ENCODE measurements at regions not wholly inside any gene's neighbourhood (a gene's known extent, or its start where the extent isn't known, plus 50 kb on each side); places are given as distances from the start of the nearest gene placed in this dataset.
A peak's percentile ranks its signal among the peaks of the same experiment; 100 is the strongest.
"Not testable (repeated sequence)": the region's sequence is repeated elsewhere in the genome, so short reads cannot be mapped to it uniquely, and the experiment has no call there.

DNA sequence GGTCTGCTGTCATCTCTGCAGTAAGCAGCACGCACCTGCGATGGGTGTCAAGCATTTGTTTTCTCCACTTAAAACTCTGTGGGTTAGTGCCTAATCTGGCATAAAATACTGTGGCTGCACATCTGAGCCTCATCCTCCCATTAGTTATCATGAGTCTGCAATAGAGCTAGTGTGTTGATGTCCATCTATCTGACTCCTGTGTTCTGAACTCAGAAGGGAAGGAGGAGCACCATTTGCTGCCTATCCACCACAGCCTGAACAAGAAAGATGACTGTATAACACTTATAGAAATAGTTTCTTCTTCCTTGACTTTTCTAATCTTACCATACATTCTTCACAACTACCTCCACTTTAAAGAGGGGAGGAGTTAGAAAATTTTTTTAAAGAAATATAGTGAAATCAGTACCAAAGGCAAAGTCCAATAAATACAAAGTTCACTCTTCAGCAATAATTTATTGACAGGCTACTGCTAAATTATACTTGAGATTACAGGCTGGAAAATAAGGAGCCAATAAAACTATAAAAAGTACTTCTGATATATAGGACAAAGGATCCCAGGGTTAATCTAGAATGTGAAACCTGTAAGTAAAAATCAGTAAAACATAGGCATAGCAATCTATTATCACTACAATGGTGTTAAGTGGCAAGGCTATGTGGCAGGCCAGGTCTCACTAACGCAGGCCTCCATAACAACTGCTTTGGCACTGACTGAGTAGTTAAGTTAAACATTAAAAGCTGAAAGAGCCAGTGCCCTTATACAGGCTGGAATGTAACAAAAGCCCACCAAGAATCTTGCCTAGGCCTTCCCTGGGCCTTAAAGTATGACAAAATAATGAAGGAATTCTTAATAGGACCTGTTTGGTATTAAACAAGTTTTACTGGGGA lies 70.2 kb downstream of the LGALS9C start:
- POLR2A ChIA-PET; H3K4me1 Mint-ChIP-seq; H3K36me3 Mint-ChIP-seq; ATAC-seq (ENCODE audit: low read depth); H3K4me3 Mint-ChIP-seq; H3K9me3 Mint-ChIP-seq; H3K27me3 Mint-ChIP-seq; H3K27ac Mint-ChIP-seq; DNase-seq: not testable (repeated sequence)

DNA sequence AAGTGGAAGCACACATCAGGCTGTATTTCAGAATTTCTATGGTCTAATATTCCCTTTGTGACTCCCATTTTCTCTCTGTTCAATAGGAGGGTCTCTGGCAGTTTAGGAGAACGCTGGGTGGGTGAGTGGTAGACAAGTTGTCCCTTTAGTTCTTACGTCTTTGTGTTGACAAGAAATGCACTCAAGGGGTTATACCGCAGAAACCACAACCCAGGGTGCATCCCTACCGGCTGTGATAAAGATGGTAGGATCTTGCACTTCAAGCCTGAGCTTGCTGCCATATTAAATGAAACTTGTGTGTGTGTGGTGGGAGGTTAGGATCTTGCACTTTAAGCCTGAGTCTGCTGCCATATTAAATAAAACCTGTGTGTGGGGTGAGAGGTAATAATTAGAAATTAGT lies 80.5 kb downstream of the LGALS9C start:
- H3K9me3 Mint-ChIP-seq; POLR2A ChIA-PET; H3K27ac Mint-ChIP-seq; H3K36me3 Mint-ChIP-seq; ATAC-seq (ENCODE audit: low read depth); H3K4me3 Mint-ChIP-seq; H3K27me3 Mint-ChIP-seq; H3K4me1 Mint-ChIP-seq; DNase-seq: not testable (repeated sequence)

DNA sequence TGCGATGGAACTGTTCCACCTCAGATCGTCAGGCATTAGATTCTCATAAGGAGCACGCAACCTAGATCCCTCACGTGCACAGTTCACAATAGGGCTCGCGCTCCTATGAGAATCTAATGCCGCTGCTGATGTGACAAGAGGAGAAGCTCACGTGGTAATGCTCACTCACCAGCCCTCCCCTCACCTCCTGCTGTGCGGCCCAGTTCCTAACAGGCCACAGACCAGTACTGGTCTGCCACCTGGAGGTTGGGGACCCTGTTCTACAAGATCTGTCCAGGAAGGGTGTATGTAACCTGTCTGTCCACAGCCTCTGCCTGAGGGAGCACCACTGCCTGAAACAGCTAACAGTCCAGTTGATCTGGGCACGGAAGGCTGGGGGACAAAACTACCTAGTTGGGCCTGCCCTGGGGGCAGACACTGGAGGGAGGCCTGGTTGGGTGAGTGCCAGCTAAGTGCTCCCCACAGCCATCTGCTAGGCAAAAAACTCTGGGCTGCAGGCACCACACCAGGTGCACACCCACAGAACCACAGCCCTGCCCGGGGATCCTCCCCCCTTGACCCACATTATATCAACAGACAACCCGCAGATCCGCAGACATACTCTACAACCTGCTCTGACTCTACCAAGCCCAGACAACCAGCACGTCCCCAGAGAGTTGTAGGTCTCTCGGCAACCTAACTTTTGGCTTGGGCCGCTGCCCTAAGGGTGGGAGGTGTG lies 80.7 kb downstream of the TBC1D28 start:
- POLR2A ChIA-PET, result not testable (repeated sequence)

DNA sequence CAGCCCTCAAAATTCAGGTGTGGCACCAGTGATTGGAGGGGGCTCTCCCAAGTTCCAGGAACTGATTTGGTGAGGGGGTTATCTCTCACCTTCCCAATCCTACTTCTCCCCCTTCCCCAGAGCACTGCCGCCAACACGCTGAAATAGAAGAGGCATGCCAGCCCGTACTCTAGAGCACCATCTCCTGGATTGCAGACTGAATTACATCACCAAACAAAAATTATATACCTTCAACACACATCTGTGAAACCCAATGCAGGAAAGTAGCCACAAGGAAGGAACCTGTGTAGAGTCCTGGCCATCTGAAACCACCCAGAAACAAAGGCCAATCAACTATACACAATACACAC lies 80.1 kb downstream of the TBC1D28 start:
- POLR2A ChIA-PET, H3K9me3 Mint-ChIP-seq, H3K36me3 Mint-ChIP-seq, H3K27me3 Mint-ChIP-seq, H3K4me1 Mint-ChIP-seq: not testable (repeated sequence)
- DNase-seq (peak; percentile 39), ATAC-seq (ENCODE audit: low read depth) (peak; percentile 77)
- H3K27ac Mint-ChIP-seq, result peak overlapping the region; percentile 13
- H3K4me3 Mint-ChIP-seq, result peak overlapping the region; percentile 52

More for the DNA sequence above, 80.7 kb downstream of the TBC1D28 start:
- peak; percentile 37 for DNase-seq
- H3K4me3 Mint-ChIP-seq, result peak overlapping the region; percentile 52
- not testable (repeated sequence) for H3K27me3 Mint-ChIP-seq, H3K36me3 Mint-ChIP-seq, H3K9me3 Mint-ChIP-seq, H3K4me1 Mint-ChIP-seq, H3K27ac Mint-ChIP-seq
- ATAC-seq (ENCODE audit: low read depth), result peak; percentile 65

DNA sequence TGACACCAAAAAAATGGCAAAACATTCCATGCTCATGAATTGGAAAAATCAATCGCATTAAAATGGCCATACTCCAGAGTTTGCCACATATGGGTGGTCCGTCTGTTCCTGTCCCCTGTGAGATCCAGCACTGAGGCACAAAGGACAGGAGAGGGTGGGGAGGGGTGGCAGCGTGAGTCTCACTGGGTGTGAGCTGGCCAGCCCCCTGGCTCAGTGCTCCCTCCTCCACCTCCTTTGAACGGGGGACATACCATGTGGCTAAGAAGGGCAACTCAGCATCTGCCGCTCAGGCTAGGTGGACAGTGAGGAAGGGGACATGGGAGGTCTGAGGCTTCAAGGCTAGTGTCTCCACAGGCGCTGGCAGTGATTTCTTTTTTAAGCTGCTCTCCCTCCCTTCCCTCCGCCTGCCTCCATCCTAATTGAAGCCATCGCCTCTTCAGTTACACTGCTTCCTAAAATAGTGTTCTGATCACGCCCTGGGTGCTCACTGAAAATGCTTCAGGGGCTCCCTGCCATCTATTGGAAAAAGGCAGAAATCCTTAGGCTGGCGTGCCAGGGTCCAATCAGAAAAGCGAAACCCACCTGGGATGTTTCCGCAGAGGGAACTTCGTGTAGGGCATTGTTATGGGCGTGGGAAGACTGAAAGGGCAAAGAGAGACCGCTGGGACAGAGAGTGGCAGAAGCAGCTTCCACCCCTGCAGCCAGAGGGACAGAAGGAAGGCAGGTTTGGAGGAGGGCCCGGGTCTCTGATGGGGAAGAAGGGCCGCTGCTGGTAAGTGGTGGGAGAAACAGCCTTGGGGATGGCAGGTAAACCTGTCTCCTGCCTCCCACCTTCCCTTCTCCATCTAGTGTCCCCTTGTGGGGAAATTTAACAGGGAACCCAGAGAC lies 75.8 kb downstream of the TBC1D28 start:
- H3K4me1 Mint-ChIP-seq; POLR2A ChIA-PET; H3K27ac Mint-ChIP-seq; ATAC-seq (ENCODE audit: low read depth); H3K4me3 Mint-ChIP-seq; DNase-seq; H3K9me3 Mint-ChIP-seq; H3K36me3 Mint-ChIP-seq; H3K27me3 Mint-ChIP-seq: not testable (repeated sequence)

DNA sequence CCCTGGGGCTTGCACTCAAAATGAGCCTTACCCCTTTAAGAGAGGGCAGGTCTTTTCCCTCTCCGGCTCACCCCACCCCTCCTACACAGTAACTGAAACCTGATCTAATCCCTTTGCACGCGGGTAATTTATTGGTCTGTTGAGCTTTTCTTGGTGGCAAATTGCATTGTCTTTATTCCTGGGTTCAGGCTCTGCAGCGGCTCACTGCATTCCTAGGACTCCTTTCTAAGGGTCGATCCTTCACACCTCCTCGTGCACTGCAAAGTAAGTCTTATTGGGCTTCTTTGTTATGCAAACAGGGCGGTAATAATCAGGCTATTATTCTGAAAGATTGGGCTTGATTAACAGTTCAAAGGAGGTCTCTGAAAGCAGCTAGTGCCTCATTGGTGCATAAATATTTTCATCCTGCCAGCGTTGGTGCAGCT lies 74.7 kb downstream of the TBC1D28 start:
- H3K27ac Mint-ChIP-seq; H3K9me3 Mint-ChIP-seq; H3K36me3 Mint-ChIP-seq; H3K4me3 Mint-ChIP-seq; H3K4me1 Mint-ChIP-seq; POLR2A ChIA-PET; DNase-seq; ATAC-seq (ENCODE audit: low read depth); H3K27me3 Mint-ChIP-seq: not testable (repeated sequence)

DNA sequence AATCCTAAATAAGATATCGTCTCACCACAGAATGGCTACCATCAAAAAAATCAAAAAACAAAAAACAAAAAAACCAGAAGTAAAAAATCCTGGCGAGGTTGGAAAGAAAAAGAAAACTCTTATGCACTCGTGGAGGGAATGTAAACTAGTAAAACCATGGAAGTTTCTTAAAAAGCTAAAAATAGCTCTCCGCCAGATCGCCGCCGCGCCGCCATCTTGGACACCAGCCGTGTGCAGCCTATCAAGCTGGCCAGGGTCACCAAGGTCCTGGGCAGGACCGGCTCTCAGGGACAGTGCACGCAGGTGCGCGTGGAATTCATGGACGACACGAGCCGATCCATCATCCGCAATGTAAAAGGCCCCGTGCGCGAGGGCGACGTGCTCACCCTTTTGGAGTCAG lies 71.7 kb downstream of the TBC1D28 start:
- POLR2A ChIA-PET; H3K27ac Mint-ChIP-seq; H3K27me3 Mint-ChIP-seq; H3K4me1 Mint-ChIP-seq; H3K9me3 Mint-ChIP-seq; H3K4me3 Mint-ChIP-seq; ATAC-seq (ENCODE audit: low read depth); DNase-seq: not testable (repeated sequence)
- H3K36me3 Mint-ChIP-seq, result peaks cover 10% of the 10 kb centered on the region

DNA sequence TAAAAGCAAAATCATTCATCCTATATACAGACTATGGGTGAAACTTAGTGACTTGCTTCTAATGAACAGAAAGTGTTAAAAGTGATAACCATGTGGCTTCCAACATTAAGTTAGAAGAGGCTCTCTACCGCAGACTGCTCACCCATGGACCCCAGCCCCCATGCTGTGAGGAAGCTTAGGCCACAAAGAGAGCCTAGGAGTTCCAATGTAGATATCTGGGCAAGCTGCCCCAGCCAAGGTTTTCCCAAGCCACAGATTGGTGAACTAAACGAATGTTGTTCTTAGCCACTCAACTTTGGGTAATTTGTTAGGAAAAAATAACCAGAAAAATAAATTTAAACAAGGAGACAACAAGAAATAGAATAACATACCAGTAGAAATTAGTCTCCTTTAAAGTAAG lies 70.1 kb downstream of the TBC1D28 start:
- ATAC-seq (ENCODE audit: low read depth); H3K9me3 Mint-ChIP-seq; H3K4me1 Mint-ChIP-seq; H3K27ac Mint-ChIP-seq; H3K27me3 Mint-ChIP-seq; DNase-seq; POLR2A ChIA-PET; H3K4me3 Mint-ChIP-seq: not testable (repeated sequence)
- peaks cover 10% of the 10 kb centered on the region for H3K36me3 Mint-ChIP-seq

Data from activated naive CD8-positive, alpha-beta T cell treated with anti-CD3 and anti-CD28 coated beads, Interleukin-2, amount 10 ng/mL, durations not matched to agents 7 days and 5 days (primary cell).